HepG2 (cell line): ENCODE measurements at regions not wholly inside any gene's neighbourhood (a gene's known extent, or its start where the extent isn't known, plus 50 kb on each side); places are given as distances from the start of the nearest gene placed in this dataset.

ENCODE experiments used
- ATAC-seq: fragments of 200-7000 bp; cut with Tn5 transposase; 3 replicates; pipeline ENCODE4 v1.9.1; 2020; ENCODE audit warnings: mild to moderate bottlenecking, moderate library complexity
- BruUV-seq: library from RNA; stranded (reverse); fragments of 400-500 nt; replicated peaks from 2 replicates; lab custom pipeline; 2021; lab: Mats Ljungman, UMichigan
- CTCF ChIA-PET: fragments of 300-600 bp; formaldehyde crosslinking; extraction: SDS; loops from one replicate; lab custom pipeline; 2021; ENCODE audit warnings: low total read pairs, inconsistent platforms, low intra/inter-chr PET ratio; lab: Yijun Ruan, JAX
- POLR2A ChIA-PET: fragments of 350-600 bp; sonication (Branson Sonifier 250); formaldehyde crosslinking; loops from one replicate; lab custom pipeline; 2020; ENCODE audit warnings: antibody characterized with exemption, inconsistent platforms; lab: Yijun Ruan, JAX
- DNase-seq: peaks from one replicate; pipeline ENCODE4 v3.0.0-alpha.2; 2015; ENCODE audit warnings: low spot score
- FAIRE-seq: peaks from 3 replicates; lab custom pipeline; 2011; peaks lifted over from hg19 to GRCh38; lab: Jason Lieb, UNC
- H2AFZ ChIP-seq: one replicate; pipeline ENCODE4 v1.6.1; 2011; ENCODE audit warnings: low read length, inconsistent platforms
- H3K27ac ChIP-seq: fragments of 300-600 bp; 3 replicates; pipeline ENCODE4 v1.8.0; 2011; ENCODE audit warnings: mixed run types, mild to moderate bottlenecking, mixed read lengths, low read length, inconsistent platforms; ENCODE audit not compliant: insufficient read depth; ENCODE audit errors: extremely low read length
- H3K27me3 ChIP-seq, 2 experiments: fragments of 200-600 bp in 1 of 2; 2 replicates in 1 of 2; 3 replicates in 1 of 2; pipeline versions ENCODE4 v1.6.0 to v1.8.0; 2011; ENCODE audit warnings: low read length in 2 of 2, mild to moderate bottlenecking in 2 of 2, moderate library complexity in 2 of 2, inconsistent platforms in 1 of 2; ENCODE audit not compliant: insufficient read depth in 2 of 2, control insufficient read depth in 1 of 2
- H3K36me3 ChIP-seq, 2 experiments: fragments of 200-600 bp in 1 of 2; replicated peaks in 1 of 2; 2 replicates in 1 of 2; 3 replicates in 1 of 2; pipeline versions ENCODE4 v1.5.1 to v1.8.0; 2011; ENCODE audit warnings: low read length in 2 of 2, inconsistent platforms in 1 of 2; ENCODE audit not compliant: insufficient read depth in 2 of 2, control insufficient read depth in 1 of 2
- H3K4me1 ChIP-seq: 2 replicates; pipeline ENCODE4 v1.5.1; 2012; ENCODE audit warnings: low read length, inconsistent platforms; ENCODE audit not compliant: insufficient read depth
- H3K4me2 ChIP-seq: 2 replicates; pipeline ENCODE4 v1.6.0; 2011; ENCODE audit warnings: low read depth, low read length, inconsistent platforms
- H3K4me3 ChIP-seq, 3 experiments: fragments of 200-600 bp in 1 of 3; sonication (generic), shearing (Covaris generic) in 1 of 3; replicated peaks in 1 of 3; 2 replicates each; pipeline ENCODE4 v1.5.1; 2011 to 2016; ENCODE audit warnings: low read length in 3 of 3, inconsistent platforms in 2 of 3, low read depth in 2 of 3, mild to moderate bottlenecking in 2 of 3, control low read depth in 1 of 3, mixed read lengths in 1 of 3; ENCODE audit not compliant: insufficient read depth in 1 of 3
- H3K79me2 ChIP-seq: one replicate; pipeline ENCODE4 v1.6.1; 2011; ENCODE audit warnings: low read length, inconsistent platforms; ENCODE audit not compliant: insufficient read depth
- H3K9ac ChIP-seq: 2 replicates; pipeline ENCODE4 v1.6.0; 2011; ENCODE audit warnings: mild to moderate bottlenecking, low read depth, low read length, inconsistent platforms; ENCODE audit not compliant: insufficient read depth
- H3K9me3 ChIP-seq: 2 replicates; pipeline ENCODE4 v1.5.1; 2012; ENCODE audit warnings: mild to moderate bottlenecking, low read length
- H4K20me1 ChIP-seq: 2 replicates; pipeline ENCODE4 v1.6.0; 2011; ENCODE audit warnings: inconsistent platforms, mild to moderate bottlenecking, low read length, moderate library complexity; ENCODE audit not compliant: insufficient read depth
- FOSL1 ChIP-seq: sonication (generic); formaldehyde crosslinking; IDR thresholded peaks from 2 replicates; pipeline ENCODE4 v1.9.0; 2021; ENCODE audit warnings: missing genetic modification reagents, borderline replicate concordance
- FOXA3 ChIP-seq: IDR thresholded peaks from 2 replicates; pipeline ENCODE4 v1.6.1; 2016; ENCODE audit warnings: missing genetic modification reagents, missing compliant biosample characterization
- HIC2 ChIP-seq: sonication (generic); formaldehyde crosslinking; IDR thresholded peaks from 2 replicates; pipeline ENCODE4 v1.9.0; 2022; ENCODE audit warnings: low read depth, missing genetic modification reagents
- HNRNPUL1 ChIP-seq: fragments of 200-400 bp; formaldehyde crosslinking; IDR thresholded peaks from 2 replicates; pipeline ENCODE4 v1.6.1; 2017; ENCODE audit warnings: low read depth, mild to moderate bottlenecking, low read length, moderate library complexity
- MBD4 ChIP-seq: IDR thresholded peaks from 2 replicates; pipeline ENCODE4 v1.6.1; 2012; ENCODE audit warnings: low read length, inconsistent platforms, borderline replicate concordance
- MIER2 ChIP-seq: IDR thresholded peaks from 2 replicates; pipeline ENCODE4 v1.6.1; 2016; ENCODE audit warnings: missing biosample characterization, missing genetic modification reagents
- ZSCAN25 ChIP-seq: sonication (generic); formaldehyde crosslinking; IDR thresholded peaks from 2 replicates; pipeline ENCODE4 v1.8.0; 2022; ENCODE audit warnings: mild to moderate bottlenecking, missing genetic modification reagents
- in situ Hi-C: cut with HindIII; loops from 2 replicates; pipeline ENCODE4 v1.10.0; 2017; ENCODE audit warnings: low pct_unique_long_range_greater_than_20kb; ENCODE audit not compliant: extremely low pct_ligation_motif_present
- intact Hi-C: fragments of 100-400 bp; cut with micrococcal nuclease; formaldehyde crosslinking; loops from one replicate; pipeline ENCODE4 v1.10.0; 2022; ENCODE audit not compliant: unreplicated experiment
- TF ChIP-seq, protein P1 (sequence below): conservative IDR thresholded peaks from 2 replicates; pipeline ENCODE4 v1.6.1; 2018; ENCODE audit warnings: missing genetic modification reagents
- TF ChIP-seq, protein P2 (sequence below): sonication (generic); formaldehyde crosslinking; IDR thresholded peaks from 2 replicates; pipeline ENCODE4 v1.4.0; 2020; ENCODE audit warnings: missing genetic modification reagents, mild to moderate bottlenecking, borderline replicate concordance

DNA sequence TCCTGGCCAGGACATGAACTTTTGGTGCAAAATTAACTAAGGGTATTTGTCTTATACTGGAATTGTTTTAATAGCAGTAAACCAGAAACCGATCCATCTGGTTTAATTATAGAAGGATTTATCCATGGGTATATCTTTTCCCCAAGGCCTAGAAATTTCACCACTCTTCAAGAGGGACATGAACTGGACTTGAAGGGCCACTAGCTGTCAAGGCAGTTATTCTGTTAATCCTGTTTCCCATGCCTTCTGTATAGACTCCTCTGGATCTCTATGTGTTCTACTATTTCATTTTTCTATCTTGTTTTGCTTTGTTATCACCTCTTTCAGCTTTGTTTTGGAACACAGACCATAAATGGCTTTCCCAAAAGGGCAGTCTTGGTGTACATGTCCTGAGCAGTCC, 467.6 kb downstream of the KIF4B start (continued):
- TF ChIP-seq MIER2 (CRISPR knock-in tag) (no peak), FOXA3 (CRISPR knock-in tag) (no peak), HIC2 (CRISPR knock-in tag) (no peak), HNRNPUL1 (no peak)
- TF ChIP-seq, protein P1, sequence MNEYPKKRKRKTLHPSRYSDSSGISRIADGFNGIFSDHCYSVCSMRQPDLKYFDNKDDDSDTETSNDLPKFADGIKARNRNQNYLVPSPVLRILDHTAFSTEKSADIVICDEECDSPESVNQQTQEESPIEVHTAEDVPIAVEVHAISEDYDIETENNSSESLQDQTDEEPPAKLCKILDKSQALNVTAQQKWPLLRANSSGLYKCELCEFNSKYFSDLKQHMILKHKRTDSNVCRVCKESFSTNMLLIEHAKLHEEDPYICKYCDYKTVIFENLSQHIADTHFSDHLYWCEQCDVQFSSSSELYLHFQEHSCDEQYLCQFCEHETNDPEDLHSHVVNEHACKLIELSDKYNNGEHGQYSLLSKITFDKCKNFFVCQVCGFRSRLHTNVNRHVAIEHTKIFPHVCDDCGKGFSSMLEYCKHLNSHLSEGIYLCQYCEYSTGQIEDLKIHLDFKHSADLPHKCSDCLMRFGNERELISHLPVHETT (CRISPR knock-in tag) = no peak

GRCh38 chr5:155482428-155482827, 468.9 kb downstream of the KIF4B start:
- Histone ChIP-seq H3K27ac (no peak overlapping the region), H3K79me2 (no peaks in the 10 kb centered on the region), H3K27me3 (no peaks in the 10 kb centered on the region), H3K4me3 (no peak overlapping the region), H3K9ac (no peak overlapping the region), H3K4me2 (no peak overlapping the region), H3K9me3 (no peaks in the 10 kb centered on the region), H4K20me1 (no peaks in the 10 kb centered on the region), H3K36me3 (no peaks in the 10 kb centered on the region), H3K4me1 (0 out of 2 replicates have a peak, but pooled peaks cover 7% of the 10 kb centered on the region), H2AFZ (no peak overlapping the region)
- peak; percentile 52; the same call in 2 of the 3 replicates for ATAC-seq
- DNase-seq = no peak
- no TSS peak for BruUV-seq
- no peak for FAIRE-seq
- in situ Hi-C loops = no loop called here
- CTCF ChIA-PET = no interaction called here
- TF ChIP-seq MBD4 (no peak), FOSL1 (no peak), ZSCAN25 (CRISPR knock-in tag) (no peak)
- TF ChIP-seq, protein P2, sequence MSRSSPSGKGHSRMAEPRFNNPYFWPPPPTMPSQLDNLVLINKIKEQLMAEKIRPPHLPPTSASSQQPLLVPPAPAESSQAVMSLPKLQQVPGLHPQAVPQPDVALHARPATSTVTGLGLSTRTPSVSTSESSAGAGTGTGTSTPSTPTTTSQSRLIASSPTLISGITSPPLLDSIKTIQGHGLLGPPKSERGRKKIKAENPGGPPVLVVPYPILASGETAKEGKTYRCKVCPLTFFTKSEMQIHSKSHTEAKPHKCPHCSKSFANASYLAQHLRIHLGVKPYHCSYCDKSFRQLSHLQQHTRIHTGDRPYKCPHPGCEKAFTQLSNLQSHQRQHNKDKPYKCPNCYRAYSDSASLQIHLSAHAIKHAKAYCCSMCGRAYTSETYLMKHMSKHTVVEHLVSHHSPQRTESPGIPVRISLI (CRISPR knock-in tag) = no peak
- TF ChIP-seq, all 625 proteins: peak for 0
- POLR2A ChIA-PET = no interaction called here
- intact Hi-C loops = no loop called here
